Lung (tissue), 11 donors: ENCODE measurements at regions not wholly inside any gene's neighbourhood (a gene's known extent, or its start where the extent isn't known, plus 50 kb on each side); places are given as distances from the start of the nearest gene placed in this dataset.

Experiments
- ATAC-seq: fragments of 200-7000 bp; cut with Tn5 transposase; one replicate; pipeline ENCODE4 v1.9.1; 2020; ENCODE audit warnings: moderate number of reproducible peaks; ENCODE audit not compliant: insufficient read depth, low FRiP score
- DNase-seq, 3 donors: peaks; one replicate each; pipeline ENCODE4 v3.0.0-alpha.2; 2013 to 2017
- H3K27ac ChIP-seq, 2 donors: one replicate each; pipeline ENCODE4 v1.5.1; 2013; ENCODE audit warnings: mild to moderate bottlenecking in 2 of 2, moderate library complexity in 2 of 2, control low read depth in 1 of 2, inconsistent platforms in 1 of 2, low read depth in 1 of 2, low read length in 1 of 2
- H3K27me3 ChIP-seq, 3 donors: one replicate each; pipeline ENCODE4 v1.5.1; 2013; ENCODE audit warnings: low read length in 2 of 3; ENCODE audit not compliant: control insufficient read depth in 3 of 3, insufficient read depth in 3 of 3
- H3K36me3 ChIP-seq, 4 donors: one replicate each; pipeline ENCODE4 v1.5.1; 2013; ENCODE audit warnings: low read length in 4 of 4, mild to moderate bottlenecking in 1 of 4, moderate library complexity in 1 of 4; ENCODE audit not compliant: control insufficient read depth in 4 of 4, insufficient read depth in 4 of 4
- H3K4me1 ChIP-seq, 5 donors: one replicate each; pipeline ENCODE4 v1.5.1; 2013; ENCODE audit warnings: low read length in 5 of 5, mild to moderate bottlenecking in 2 of 5, moderate library complexity in 1 of 5; ENCODE audit not compliant: control insufficient read depth in 5 of 5, insufficient read depth in 5 of 5
- H3K4me3 ChIP-seq: one replicate; pipeline ENCODE4 v1.5.1; 2013; ENCODE audit warnings: mild to moderate bottlenecking, control low read depth, moderate library complexity
- H3K9ac ChIP-seq, 2 donors: one replicate each; pipeline ENCODE4 v1.5.1; 2013; ENCODE audit warnings: low read length in 2 of 2, control low read depth in 1 of 2; ENCODE audit not compliant: insufficient read depth in 1 of 2
- H3K9me3 ChIP-seq, 4 donors: one replicate each; pipeline ENCODE4 v1.5.1; 2013; ENCODE audit warnings: low read length in 3 of 4, mild to moderate bottlenecking in 1 of 4, moderate library complexity in 1 of 4; ENCODE audit not compliant: control insufficient read depth in 4 of 4, insufficient read depth in 3 of 4
- CTCF ChIP-seq: IDR thresholded peaks from 2 replicates; pipeline ENCODE4 v1.5.1; 2012; ENCODE audit warnings: mild to moderate bottlenecking; ENCODE audit errors: control extremely low read depth, extremely low read depth
- WGBS, 2 donors: extraction: QIAGEN DNeasy Blood & Tissue Kit; methylation state at CpG; one replicate each; pipeline ENCODE4 v1.1.7; 2013; 5-methylcytosine and 5-hydroxymethylcytosine counted together
- donor health status: control.
- donor health status: control.
- donor health status: Bipolar disorder and iron deficiency.
- donor health status: healthy.
- donor health status: DM: yes; HTN: yes; CAD: no.

DNA sequence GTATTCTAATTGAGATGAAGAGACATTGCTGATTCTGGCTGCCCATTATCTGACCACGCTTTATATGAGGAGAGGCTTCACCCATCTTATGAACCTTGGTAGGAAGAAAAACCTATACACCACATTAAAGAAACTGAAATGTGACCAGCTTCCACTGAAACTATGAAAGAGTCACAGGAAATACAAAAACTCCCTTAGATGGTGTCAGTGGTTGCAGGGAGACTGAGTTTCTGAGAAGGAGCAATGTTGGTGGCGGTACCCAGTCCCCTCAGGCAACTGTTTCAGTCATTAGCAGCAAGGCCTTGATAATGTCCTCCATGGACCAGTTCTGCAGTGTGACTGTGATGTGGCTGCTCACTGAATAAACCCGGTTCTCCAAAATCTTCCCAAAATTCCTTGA, 110.5 kb upstream of the FTMT start:
- no peak for ATAC-seq
- no peaks in the 10 kb centered on the region for H3K4me1 ChIP-seq
- no peak overlapping the region for H3K4me3 ChIP-seq
- WGBS, 2 donors = 79 to 86% methylated on average over 3 of the region's 3 CpGs
- no peak for TF ChIP-seq CTCF
- H3K9me3 ChIP-seq = peaks cover 0 to 4% (median 0%) of the 10 kb centered on the region in 4 donors
- no peak overlapping the region for H3K27ac ChIP-seq
- H3K9ac ChIP-seq = no peak overlapping the region
- DNase-seq = no peak
- H3K36me3 ChIP-seq = no peaks in the 10 kb centered on the region
- no peaks in the 10 kb centered on the region for H3K27me3 ChIP-seq

DNA sequence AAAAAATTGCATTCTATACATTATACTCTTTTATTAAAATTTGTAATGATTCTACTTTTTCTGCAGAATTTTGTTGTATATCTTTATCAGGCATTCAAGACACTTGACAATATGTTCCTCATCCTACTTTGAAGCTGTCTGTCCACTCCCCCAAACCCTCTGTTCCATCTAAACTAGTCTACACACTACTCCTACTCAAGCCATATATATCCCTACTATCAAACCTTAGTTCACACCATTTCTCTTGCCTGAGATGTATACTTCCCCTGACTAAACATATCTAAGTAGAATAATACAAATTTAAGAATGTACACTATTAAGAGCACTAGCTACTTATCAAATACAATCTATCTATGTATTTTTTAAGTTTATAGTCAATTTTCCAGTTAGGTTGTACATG, 107.1 kb upstream of the FTMT start:
- Histone ChIP-seq H3K27me3 (no peaks in the 10 kb centered on the region), H3K9ac (no peak overlapping the region), H3K4me3 (no peak overlapping the region), H3K4me1 (no peaks in the 10 kb centered on the region), H3K9me3 (no peaks in the 10 kb centered on the region), H3K27ac (no peak overlapping the region), H3K36me3 (no peaks in the 10 kb centered on the region)
- DNase-seq (no peak), ATAC-seq (no peak)
- TF ChIP-seq CTCF = no peak

DNA sequence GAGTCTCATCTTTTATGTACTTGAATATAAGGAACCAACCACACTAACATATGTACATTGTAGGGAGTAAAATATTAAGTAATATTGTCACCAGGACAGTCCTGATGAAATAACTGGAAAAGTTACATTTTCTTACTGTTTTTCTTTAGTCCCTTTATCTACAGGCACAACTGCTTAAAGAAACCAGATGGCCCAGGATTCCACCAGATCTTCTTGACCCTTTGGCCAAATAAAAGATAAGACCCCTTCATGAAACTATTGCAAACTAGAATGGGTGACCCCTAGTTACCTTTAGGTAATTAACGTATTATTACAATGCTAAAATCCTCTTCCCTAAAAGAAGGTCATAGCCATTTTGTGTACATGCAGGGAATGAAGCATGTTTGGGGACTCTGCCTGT, 106.3 kb upstream of the FTMT start:
- H3K9ac ChIP-seq = no peak overlapping the region
- H3K4me1 ChIP-seq = no peaks in the 10 kb centered on the region
- no peak overlapping the region for H3K4me3 ChIP-seq
- ATAC-seq (no peak), DNase-seq (no peak)
- no peak overlapping the region for H3K27ac ChIP-seq
- no peak for TF ChIP-seq CTCF
- no peaks in the 10 kb centered on the region for H3K9me3 ChIP-seq
- 79 to 92% methylated on average over 1 of the region's 1 CpG for WGBS, 2 donors
- no peaks in the 10 kb centered on the region for H3K36me3 ChIP-seq
- H3K27me3 ChIP-seq = no peaks in the 10 kb centered on the region

GRCh38 chr5:121746763-121747162, 104.9 kb upstream of the FTMT start:
- H3K9ac ChIP-seq = no peak overlapping the region
- no peak overlapping the region for H3K27ac ChIP-seq
- no peaks in the 10 kb centered on the region for H3K9me3 ChIP-seq
- no peak for TF ChIP-seq CTCF
- H3K27me3 ChIP-seq = no peaks in the 10 kb centered on the region
- DNase-seq = no peak
- no peak overlapping the region for H3K4me3 ChIP-seq
- H3K4me1 ChIP-seq = no peaks in the 10 kb centered on the region
- no peaks in the 10 kb centered on the region for H3K36me3 ChIP-seq
- no peak for ATAC-seq
